ENCODE measurements at regions not wholly inside any gene's neighbourhood (a gene's known extent, or its start where the extent isn't known, plus 50 kb on each side); places are given as distances from the start of the nearest gene placed in this dataset.

GRCh38 chr12:45490232-45490881 lies 239.1 kb upstream of the ARID2 start:
- no peak overlapping the region for H2AFZ ChIP-seq (ENCODE audit: low read depth)

DNA sequence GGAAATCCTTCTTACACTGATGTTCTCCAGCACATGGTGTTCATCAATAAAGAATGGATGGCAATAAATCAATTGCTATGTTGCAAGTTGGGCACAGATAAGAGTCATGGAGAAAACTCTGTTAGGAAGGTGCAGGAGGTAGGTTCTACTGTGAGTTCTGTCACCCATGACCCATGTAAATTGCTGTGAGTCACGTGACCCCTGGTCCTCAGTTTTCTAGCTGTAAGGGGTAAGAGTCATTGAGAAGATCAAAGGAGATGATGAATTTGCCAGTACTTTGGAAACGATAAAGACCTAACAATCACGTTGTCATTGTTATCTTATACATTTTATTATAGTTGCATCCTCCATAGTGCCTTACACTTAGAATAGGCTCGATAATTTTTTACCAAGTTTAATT lies 235.2 kb upstream of the ARID2 start:
- no peak overlapping the region for H3K4me3 ChIP-seq (IDR thresholded peaks at IDR 0.05; ENCODE audit: insufficient read depth, low read depth, low read length)
- no peak overlapping the region for H3K4me2 ChIP-seq
- H3K27me3 ChIP-seq (ENCODE audit: insufficient read depth, low read depth), result no peaks in the 10 kb centered on the region
- no peak overlapping the region for H2AFZ ChIP-seq (ENCODE audit: low read depth)
- no peaks in the 10 kb centered on the region for H3K36me3 ChIP-seq (ENCODE audit: insufficient read depth)
- TF ChIP-seq, protein P1, sequence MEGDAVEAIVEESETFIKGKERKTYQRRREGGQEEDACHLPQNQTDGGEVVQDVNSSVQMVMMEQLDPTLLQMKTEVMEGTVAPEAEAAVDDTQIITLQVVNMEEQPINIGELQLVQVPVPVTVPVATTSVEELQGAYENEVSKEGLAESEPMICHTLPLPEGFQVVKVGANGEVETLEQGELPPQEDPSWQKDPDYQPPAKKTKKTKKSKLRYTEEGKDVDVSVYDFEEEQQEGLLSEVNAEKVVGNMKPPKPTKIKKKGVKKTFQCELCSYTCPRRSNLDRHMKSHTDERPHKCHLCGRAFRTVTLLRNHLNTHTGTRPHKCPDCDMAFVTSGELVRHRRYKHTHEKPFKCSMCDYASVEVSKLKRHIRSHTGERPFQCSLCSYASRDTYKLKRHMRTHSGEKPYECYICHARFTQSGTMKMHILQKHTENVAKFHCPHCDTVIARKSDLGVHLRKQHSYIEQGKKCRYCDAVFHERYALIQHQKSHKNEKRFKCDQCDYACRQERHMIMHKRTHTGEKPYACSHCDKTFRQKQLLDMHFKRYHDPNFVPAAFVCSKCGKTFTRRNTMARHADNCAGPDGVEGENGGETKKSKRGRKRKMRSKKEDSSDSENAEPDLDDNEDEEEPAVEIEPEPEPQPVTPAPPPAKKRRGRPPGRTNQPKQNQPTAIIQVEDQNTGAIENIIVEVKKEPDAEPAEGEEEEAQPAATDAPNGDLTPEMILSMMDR (conservative IDR thresholded peaks at IDR 0.05; ENCODE audit: low read depth, low read length), result no peak
- H3K27ac ChIP-seq, result no peak overlapping the region
- H4K20me1 ChIP-seq (ENCODE audit: insufficient read depth), result no peaks in the 10 kb centered on the region
- H3K9ac ChIP-seq, result no peak overlapping the region
- no peaks in the 10 kb centered on the region for H3K79me2 ChIP-seq (ENCODE audit: insufficient read depth, low read depth)
- H3K4me1 ChIP-seq (ENCODE audit: low read depth, poor library complexity, severe bottlenecking), result no peaks in the 10 kb centered on the region

More at GRCh38 chr12:45490232-45490881, 239.1 kb upstream of the ARID2 start:
- Histone ChIP-seq H3K4me2 (no peak overlapping the region), H3K27me3 (ENCODE audit: insufficient read depth, low read depth) (no peaks in the 10 kb centered on the region), H3K79me2 (ENCODE audit: insufficient read depth, low read depth) (no peaks in the 10 kb centered on the region), H3K4me1 (ENCODE audit: low read depth, poor library complexity, severe bottlenecking) (no peaks in the 10 kb centered on the region), H3K36me3 (ENCODE audit: insufficient read depth) (no peaks in the 10 kb centered on the region), H3K9ac (no peak overlapping the region), H3K27ac (no peak overlapping the region), H3K4me3 (IDR thresholded peaks at IDR 0.05; ENCODE audit: insufficient read depth, low read depth, low read length) (no peak overlapping the region), H4K20me1 (ENCODE audit: insufficient read depth) (no peaks in the 10 kb centered on the region)
- TF ChIP-seq, protein P1 (conservative IDR thresholded peaks at IDR 0.05; ENCODE audit: low read depth, low read length), result no peak

DNA sequence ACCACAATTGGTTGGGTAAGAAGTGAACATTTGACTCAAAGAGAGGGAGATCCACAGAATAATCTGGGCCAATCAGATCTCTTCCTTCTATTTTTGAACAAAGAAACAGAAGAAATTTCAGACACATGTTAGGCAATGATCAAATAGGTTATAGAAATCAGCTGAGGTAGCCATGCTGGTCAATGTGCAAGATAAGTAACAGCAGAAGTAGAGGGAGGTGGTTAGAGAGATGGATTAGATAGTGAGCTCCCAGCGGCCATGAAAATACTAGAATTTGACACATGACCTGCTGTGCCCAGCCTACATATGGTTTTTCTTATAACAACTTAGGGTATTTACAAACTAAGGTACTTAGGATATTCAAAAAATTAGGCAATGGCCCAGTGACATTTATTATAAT lies 230.9 kb upstream of the ARID2 start:
- Histone ChIP-seq H3K4me1 (ENCODE audit: low read depth, poor library complexity, severe bottlenecking) (no peaks in the 10 kb centered on the region), H3K27ac (no peak overlapping the region), H3K27me3 (ENCODE audit: insufficient read depth, low read depth) (no peaks in the 10 kb centered on the region), H2AFZ (ENCODE audit: low read depth) (no peak overlapping the region), H3K79me2 (ENCODE audit: insufficient read depth, low read depth) (no peaks in the 10 kb centered on the region), H3K9ac (no peak overlapping the region), H3K36me3 (ENCODE audit: insufficient read depth) (no peaks in the 10 kb centered on the region), H3K4me3 (IDR thresholded peaks at IDR 0.05; ENCODE audit: insufficient read depth, low read depth, low read length) (no peak overlapping the region), H4K20me1 (ENCODE audit: insufficient read depth) (no peaks in the 10 kb centered on the region), H3K4me2 (no peak overlapping the region)
- TF ChIP-seq, protein P1 (conservative IDR thresholded peaks at IDR 0.05; ENCODE audit: low read depth, low read length), result no peak

- Histone ChIP-seq H3K27me3 (ENCODE audit: insufficient read depth, low read depth) (no peaks in the 10 kb centered on the region), H2AFZ (ENCODE audit: low read depth) (no peak overlapping the region), H3K4me3 (IDR thresholded peaks at IDR 0.05; ENCODE audit: insufficient read depth, low read depth, low read length) (no peak overlapping the region), H3K4me2 (no peak overlapping the region), H3K36me3 (ENCODE audit: insufficient read depth) (no peaks in the 10 kb centered on the region), H3K79me2 (ENCODE audit: insufficient read depth, low read depth) (no peaks in the 10 kb centered on the region), H3K9ac (no peak overlapping the region), H4K20me1 (ENCODE audit: insufficient read depth) (no peaks in the 10 kb centered on the region), H3K4me1 (ENCODE audit: low read depth, poor library complexity, severe bottlenecking) (no peaks in the 10 kb centered on the region), H3K27ac (no peak overlapping the region)
- TF ChIP-seq, protein P1 (conservative IDR thresholded peaks at IDR 0.05; ENCODE audit: low read depth, low read length), result no peak
Measured at GRCh38 chr12:45502481-45503128, 226.9 kb upstream of the ARID2 start.

Measured in KMS-11 (cell line).